HCT116 (cell line): ENCODE measurements at regions not wholly inside any gene's neighbourhood (a gene's known extent, or its start where the extent isn't known, plus 50 kb on each side); places are given as distances from the start of the nearest gene placed in this dataset.

ENCODE experiments used
- CTCF ChIP-seq, 3 experiments: fragments of 200-600 bp in 1 of 3; sonication (generic) in 1 of 3; IDR thresholded peaks in 2 of 3; conservative IDR thresholded peaks in 1 of 3; 2 replicates each; pipeline ENCODE4 v1.5.1; 2012 to 2017; ENCODE audit warnings: low read depth in 2 of 3, low read length in 2 of 3, antibody characterized with exemption in 1 of 3, borderline replicate concordance in 1 of 3, control low read depth in 1 of 3, mild to moderate bottlenecking in 1 of 3, mixed read lengths in 1 of 3, mixed run types in 1 of 3, moderate library complexity in 1 of 3; ENCODE audit not compliant: insufficient read depth in 1 of 3
- EZH2 ChIP-seq: fragments of 200-600 bp; sonication (generic); IDR thresholded peaks from 2 replicates; pipeline ENCODE4 v1.6.1; 2017; ENCODE audit warnings: antibody characterized with exemption, mixed run types
- EZH2phosphoT487 ChIP-seq: fragments of 200-600 bp; IDR thresholded peaks from 2 replicates; pipeline ENCODE4 v1.6.1; 2018; ENCODE audit warnings: antibody characterized with exemption, borderline replicate concordance
- POLR2A ChIP-seq: IDR thresholded peaks from 2 replicates; pipeline ENCODE4 v1.7.0; 2011; ENCODE audit warnings: borderline replicate concordance; ENCODE audit not compliant: insufficient read depth, insufficient read length; ENCODE audit errors: extremely low read depth
- POLR2AphosphoS5 ChIP-seq: IDR thresholded peaks from 2 replicates; pipeline ENCODE4 v1.6.1; 2011; ENCODE audit warnings: mild to moderate bottlenecking, low read depth, low read length, moderate library complexity
- SP1 ChIP-seq: IDR thresholded peaks from 2 replicates; pipeline ENCODE4 v1.6.1; 2012; ENCODE audit warnings: low read depth
- ZBTB33 ChIP-seq: IDR thresholded peaks from 2 replicates; pipeline ENCODE4 v1.6.1; 2011; ENCODE audit warnings: mild to moderate bottlenecking, low read length, moderate library complexity; ENCODE audit not compliant: insufficient replicate concordance; ENCODE audit errors: extremely low read depth
- ZNF274 ChIP-seq: fragments of 200-500 bp; sonication (Bioruptor generic); IDR thresholded peaks from 2 replicates; pipeline ENCODE4 v1.6.1; 2014; ENCODE audit warnings: mild to moderate bottlenecking, low read depth, low read length, inconsistent platforms
- TF ChIP-seq, protein P1 (sequence below): IDR thresholded peaks from 2 replicates; pipeline ENCODE4 v1.6.1; 2012; ENCODE audit warnings: low read depth

GRCh38 chr4:144223149-144223548 lies 82.6 kb upstream of the GYPA start:
- TF ChIP-seq EZH2, result no peak
- TF ChIP-seq POLR2AphosphoS5, result no peak
- no peak for TF ChIP-seq CTCF (IDR thresholded peaks at IDR 0.05 in 2 of 3, conservative IDR thresholded peaks at IDR 0.05 in 1 of 3; ENCODE audit: borderline replicate concordance in 1 of 3, insufficient read depth in 1 of 3, low read depth in 2 of 3, low read length in 2 of 3)
- no peak for TF ChIP-seq POLR2A
- TF ChIP-seq SP1, result no peak
- no peak for TF ChIP-seq ZNF274
- TF ChIP-seq EZH2phosphoT487, result no peak
- TF ChIP-seq ZBTB33, result no peak
- TF ChIP-seq, protein P1, sequence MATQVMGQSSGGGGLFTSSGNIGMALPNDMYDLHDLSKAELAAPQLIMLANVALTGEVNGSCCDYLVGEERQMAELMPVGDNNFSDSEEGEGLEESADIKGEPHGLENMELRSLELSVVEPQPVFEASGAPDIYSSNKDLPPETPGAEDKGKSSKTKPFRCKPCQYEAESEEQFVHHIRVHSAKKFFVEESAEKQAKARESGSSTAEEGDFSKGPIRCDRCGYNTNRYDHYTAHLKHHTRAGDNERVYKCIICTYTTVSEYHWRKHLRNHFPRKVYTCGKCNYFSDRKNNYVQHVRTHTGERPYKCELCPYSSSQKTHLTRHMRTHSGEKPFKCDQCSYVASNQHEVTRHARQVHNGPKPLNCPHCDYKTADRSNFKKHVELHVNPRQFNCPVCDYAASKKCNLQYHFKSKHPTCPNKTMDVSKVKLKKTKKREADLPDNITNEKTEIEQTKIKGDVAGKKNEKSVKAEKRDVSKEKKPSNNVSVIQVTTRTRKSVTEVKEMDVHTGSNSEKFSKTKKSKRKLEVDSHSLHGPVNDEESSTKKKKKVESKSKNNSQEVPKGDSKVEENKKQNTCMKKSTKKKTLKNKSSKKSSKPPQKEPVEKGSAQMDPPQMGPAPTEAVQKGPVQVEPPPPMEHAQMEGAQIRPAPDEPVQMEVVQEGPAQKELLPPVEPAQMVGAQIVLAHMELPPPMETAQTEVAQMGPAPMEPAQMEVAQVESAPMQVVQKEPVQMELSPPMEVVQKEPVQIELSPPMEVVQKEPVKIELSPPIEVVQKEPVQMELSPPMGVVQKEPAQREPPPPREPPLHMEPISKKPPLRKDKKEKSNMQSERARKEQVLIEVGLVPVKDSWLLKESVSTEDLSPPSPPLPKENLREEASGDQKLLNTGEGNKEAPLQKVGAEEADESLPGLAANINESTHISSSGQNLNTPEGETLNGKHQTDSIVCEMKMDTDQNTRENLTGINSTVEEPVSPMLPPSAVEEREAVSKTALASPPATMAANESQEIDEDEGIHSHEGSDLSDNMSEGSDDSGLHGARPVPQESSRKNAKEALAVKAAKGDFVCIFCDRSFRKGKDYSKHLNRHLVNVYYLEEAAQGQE, result no peak
